ENCODE measurements at regions not wholly inside any gene's neighbourhood (a gene's known extent, or its start where the extent isn't known, plus 50 kb on each side); places are given as distances from the start of the nearest gene placed in this dataset.

GRCh38 chrX:34053931-34054330, 78.2 kb downstream of the FAM47A start:
- no peak for TF ChIP-seq CTCF (conservative IDR thresholded peaks at IDR 0.05; ENCODE audit: low read length)
- no peak for TF ChIP-seq EZH2phosphoT487 (IDR thresholded peaks at IDR 0.05; ENCODE audit: borderline replicate concordance)
